DMS153 (cell line): ENCODE measurements at regions not wholly inside any gene's neighbourhood (a gene's known extent, or its start where the extent isn't known, plus 50 kb on each side); places are given as distances from the start of the nearest gene placed in this dataset.

Source experiments
- DNase-seq: peaks from one replicate; lab custom pipeline; 2025; lab: John Stamatoyannopoulos, UW

- no peak for DNase-seq
These were observed 481.0 kb upstream of the SEMA3A start for GRCh38 chr7:84675633-84676034.

GRCh38 chr7:84674236-84674913 lies 479.8 kb upstream of the SEMA3A start:
- DNase-seq = no peak

- DNase-seq = no peak
These were observed 474.7 kb upstream of the SEMA3A start for GRCh38 chr7:84669177-84669732.

GRCh38 chr7:84668116-84668515 lies 473.5 kb upstream of the SEMA3A start:
- DNase-seq = no peak

- no peak for DNase-seq
These were observed 472.1 kb upstream of the SEMA3A start for GRCh38 chr7:84666651-84667050.

GRCh38 chr7:84665339-84665738 lies 470.8 kb upstream of the SEMA3A start:
- no peak for DNase-seq

GRCh38 chr7:84664626-84665025 lies 470.0 kb upstream of the SEMA3A start:
- no peak for DNase-seq

GRCh38 chr7:84663224-84663623 lies 468.6 kb upstream of the SEMA3A start:
- DNase-seq = no peak

- no peak for DNase-seq
These were observed 463.7 kb upstream of the SEMA3A start for GRCh38 chr7:84658286-84658685.

GRCh38 chr7:84654273-84654672 lies 459.7 kb upstream of the SEMA3A start:
- DNase-seq = no peak

GRCh38 chr7:84651876-84652275 lies 457.3 kb upstream of the SEMA3A start:
- DNase-seq = no peak

- DNase-seq = no peak
These were observed 453.5 kb upstream of the SEMA3A start for GRCh38 chr7:84647797-84648757.

GRCh38 chr7:84642611-84643010 lies 448.0 kb upstream of the SEMA3A start:
- DNase-seq = no peak

- no peak for DNase-seq
These were observed 446.0 kb upstream of the SEMA3A start for GRCh38 chr7:84640637-84641036.

GRCh38 chr7:84638339-84638697 lies 443.7 kb upstream of the SEMA3A start:
- DNase-seq = no peak

GRCh38 chr7:84637568-84638338 lies 443.2 kb upstream of the SEMA3A start:
- DNase-seq = no peak

- DNase-seq = no peak
These were observed 437.3 kb upstream of the SEMA3A start for GRCh38 chr7:84631913-84632312.

- no peak for DNase-seq
These were observed 435.2 kb upstream of the SEMA3A start for GRCh38 chr7:84629640-84630318.

GRCh38 chr7:84629216-84629615 lies 434.6 kb upstream of the SEMA3A start:
- no peak for DNase-seq

GRCh38 chr7:84627250-84627649 lies 432.7 kb upstream of the SEMA3A start:
- no peak for DNase-seq

- DNase-seq = no peak
These were observed 430.3 kb upstream of the SEMA3A start for GRCh38 chr7:84624927-84625326.

- no peak for DNase-seq
These were observed 429.9 kb upstream of the SEMA3A start for GRCh38 chr7:84624527-84624926.
